Tibial nerve (tissue), 4 donors: ENCODE measurements at regions not wholly inside any gene's neighbourhood (a gene's known extent, or its start where the extent isn't known, plus 50 kb on each side); places are given as distances from the start of the nearest gene placed in this dataset.

Experiments used
- DNase-seq, 2 donors: peaks; one replicate each; pipeline ENCODE4 v3.0.0-alpha.2; 2019; ENCODE audit warnings: low spot score in 2 of 2
- H3K27ac ChIP-seq, 4 donors: fragments of 200-600 bp; sonication (generic) in 3 of 4; one replicate each; pipeline ENCODE4 v1.5.1; 2017 to 2019; ENCODE audit warnings: mild to moderate bottlenecking in 1 of 4
- H3K27me3 ChIP-seq, 2 donors: fragments of 200-600 bp; sonication (generic) in 1 of 2; one replicate each; pipeline versions ENCODE4 v1.5.1 to v1.6.0; 2017 to 2019
- H3K36me3 ChIP-seq, 3 donors: fragments of 200-600 bp; sonication (generic); one replicate each; pipeline ENCODE4 v1.5.1; 2018 to 2019
- H3K4me1 ChIP-seq, 4 donors: fragments of 200-600 bp; sonication (generic) in 3 of 4; one replicate each; pipeline ENCODE4 v1.5.1; 2017 to 2019
- H3K4me3 ChIP-seq, 4 donors: fragments of 200-600 bp; sonication (generic) in 3 of 4; one replicate each; pipeline ENCODE4 v1.5.1; 2017 to 2019; ENCODE audit warnings: mild to moderate bottlenecking in 1 of 4, moderate library complexity in 1 of 4
- H3K9me3 ChIP-seq, 4 donors: fragments of 200-600 bp; sonication (generic) in 3 of 4; one replicate each; pipeline ENCODE4 v1.5.1; 2017 to 2019
- EP300 ChIP-seq, 2 donors: sonication (generic); formaldehyde crosslinking; IDR thresholded peaks; one replicate each; pipeline ENCODE4 v1.6.1; 2017; ENCODE audit warnings: antibody characterized with exemption in 2 of 2, mild to moderate bottlenecking in 1 of 2
- POLR2A ChIP-seq, 2 donors: fragments of 450-650 bp; IDR thresholded peaks; one replicate each; pipeline ENCODE4 v1.6.1; 2017; ENCODE audit warnings: antibody characterized with exemption in 2 of 2, mild to moderate bottlenecking in 2 of 2, moderate library complexity in 2 of 2
- WGBS, 2 donors: methylation state at CpG; one replicate each; pipeline ENCODE4 v1.1.5; 2018; 5-methylcytosine and 5-hydroxymethylcytosine counted together
- TF ChIP-seq, protein P1 (sequence below), 5 experiments: fragments of 200-600 bp in 3 of 5; fragments of 450-650 bp in 2 of 5; sonication (generic) in 3 of 5; IDR thresholded peaks; one replicate each; pipeline ENCODE4 v1.5.1; 2016 to 2019; ENCODE audit warnings: antibody characterized with exemption in 5 of 5, mild to moderate bottlenecking in 3 of 5, moderate library complexity in 2 of 5

DNA sequence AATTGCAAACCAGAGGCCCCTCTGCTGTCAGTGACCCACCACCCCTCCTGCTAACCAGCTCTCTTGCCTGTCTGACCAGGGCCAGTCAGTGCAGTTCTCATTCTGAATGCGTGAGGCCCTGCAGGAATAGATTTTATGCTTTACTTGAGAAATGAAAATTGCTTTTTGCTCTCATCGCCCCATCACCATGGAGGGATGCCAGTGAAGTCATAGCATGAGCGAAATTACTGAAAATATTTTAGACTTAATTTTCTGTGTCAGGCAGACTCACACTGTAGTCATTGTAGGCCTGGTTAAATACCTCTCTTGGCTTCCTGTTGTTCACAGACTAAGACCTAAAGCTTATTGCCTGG is 490.5 kb upstream of the CDH5 start:
- Histone ChIP-seq H3K4me3 (no peak overlapping the region), H3K9me3 (no peaks in the 10 kb centered on the region), H3K27me3 (no peaks in the 10 kb centered on the region), H3K4me1 (peaks cover 0 to 10% (median 0%) of the 10 kb centered on the region in 4 donors), H3K36me3 (no peaks in the 10 kb centered on the region), H3K27ac (no peak overlapping the region)
- TF ChIP-seq, protein P1, sequence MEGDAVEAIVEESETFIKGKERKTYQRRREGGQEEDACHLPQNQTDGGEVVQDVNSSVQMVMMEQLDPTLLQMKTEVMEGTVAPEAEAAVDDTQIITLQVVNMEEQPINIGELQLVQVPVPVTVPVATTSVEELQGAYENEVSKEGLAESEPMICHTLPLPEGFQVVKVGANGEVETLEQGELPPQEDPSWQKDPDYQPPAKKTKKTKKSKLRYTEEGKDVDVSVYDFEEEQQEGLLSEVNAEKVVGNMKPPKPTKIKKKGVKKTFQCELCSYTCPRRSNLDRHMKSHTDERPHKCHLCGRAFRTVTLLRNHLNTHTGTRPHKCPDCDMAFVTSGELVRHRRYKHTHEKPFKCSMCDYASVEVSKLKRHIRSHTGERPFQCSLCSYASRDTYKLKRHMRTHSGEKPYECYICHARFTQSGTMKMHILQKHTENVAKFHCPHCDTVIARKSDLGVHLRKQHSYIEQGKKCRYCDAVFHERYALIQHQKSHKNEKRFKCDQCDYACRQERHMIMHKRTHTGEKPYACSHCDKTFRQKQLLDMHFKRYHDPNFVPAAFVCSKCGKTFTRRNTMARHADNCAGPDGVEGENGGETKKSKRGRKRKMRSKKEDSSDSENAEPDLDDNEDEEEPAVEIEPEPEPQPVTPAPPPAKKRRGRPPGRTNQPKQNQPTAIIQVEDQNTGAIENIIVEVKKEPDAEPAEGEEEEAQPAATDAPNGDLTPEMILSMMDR (IDR thresholded peaks at IDR 0.05), result no peak
- TF ChIP-seq EP300 (IDR thresholded peaks at IDR 0.05) (no peak), POLR2A (IDR thresholded peaks at IDR 0.05) (no peak)
- 55 to 74% methylated on average over 3 of the region's 3 CpGs for WGBS, 2 donors
- DNase-seq, result no peak

DNA sequence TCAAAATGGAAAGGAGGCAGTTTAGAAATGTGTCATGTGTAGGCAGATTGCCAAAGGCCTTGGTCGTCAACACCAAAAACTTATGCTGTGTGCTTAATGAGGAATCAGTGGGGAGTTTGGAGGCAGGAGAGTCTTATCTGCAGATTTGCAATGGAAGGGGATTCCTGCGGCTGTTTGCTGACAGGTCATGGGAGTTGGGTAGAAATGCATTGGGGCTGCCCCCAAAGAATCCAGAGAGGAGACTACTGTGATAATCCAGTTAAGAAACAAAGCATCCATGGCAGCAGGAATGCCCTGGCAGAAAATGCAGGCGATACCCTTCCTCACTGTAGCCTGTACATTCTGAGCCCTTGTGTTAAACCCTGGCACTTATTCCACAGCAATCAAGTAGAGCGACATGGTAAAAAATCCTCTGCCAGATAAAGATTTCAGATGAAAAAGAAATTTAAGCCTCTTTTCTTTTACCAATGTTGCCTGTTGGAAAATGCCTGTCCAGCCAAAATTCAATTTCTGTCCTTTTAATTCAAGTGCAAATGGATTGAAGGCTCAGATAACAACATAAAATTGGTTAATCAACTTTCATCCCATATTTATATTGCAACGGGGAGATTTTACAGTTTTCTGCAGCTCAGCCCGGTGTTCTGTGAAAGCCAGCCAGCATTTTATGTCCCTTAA is 491.0 kb upstream of the CDH5 start:
- Histone ChIP-seq H3K9me3 (no peaks in the 10 kb centered on the region), H3K4me3 (no peak overlapping the region), H3K27ac (no peak overlapping the region), H3K36me3 (no peaks in the 10 kb centered on the region), H3K27me3 (no peaks in the 10 kb centered on the region), H3K4me1 (peaks cover 0 to 10% (median 0%) of the 10 kb centered on the region in 4 donors)
- 59 to 69% methylated on average over 6 of the region's 6 CpGs for WGBS, 2 donors
- no peak for DNase-seq
- TF ChIP-seq POLR2A (IDR thresholded peaks at IDR 0.05) (no peak), EP300 (IDR thresholded peaks at IDR 0.05) (no peak)
- TF ChIP-seq, protein P1 (IDR thresholded peaks at IDR 0.05), result no peak

DNA sequence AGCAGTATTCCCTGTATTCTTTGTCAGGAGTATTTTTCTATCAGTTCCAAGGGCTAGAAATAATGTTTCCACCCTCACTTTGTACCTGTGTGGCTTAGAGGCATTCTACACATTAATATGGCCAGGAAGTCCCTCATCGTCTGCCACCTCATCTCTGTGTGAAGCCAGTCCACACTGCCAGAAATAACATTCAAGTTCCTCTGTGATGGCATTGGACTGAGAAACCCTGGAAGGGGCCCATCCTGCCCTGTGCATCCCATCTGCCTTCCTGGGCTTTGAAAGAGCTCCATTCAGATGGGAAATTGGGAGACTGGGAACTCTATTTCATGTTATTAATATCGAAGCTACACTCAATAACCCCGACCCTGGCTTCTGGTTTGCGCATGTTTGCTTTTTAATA is 497.2 kb upstream of the CDH5 start:
- WGBS, 2 donors, result 65 to 69% methylated on average over 4 of the region's 4 CpGs

DNA sequence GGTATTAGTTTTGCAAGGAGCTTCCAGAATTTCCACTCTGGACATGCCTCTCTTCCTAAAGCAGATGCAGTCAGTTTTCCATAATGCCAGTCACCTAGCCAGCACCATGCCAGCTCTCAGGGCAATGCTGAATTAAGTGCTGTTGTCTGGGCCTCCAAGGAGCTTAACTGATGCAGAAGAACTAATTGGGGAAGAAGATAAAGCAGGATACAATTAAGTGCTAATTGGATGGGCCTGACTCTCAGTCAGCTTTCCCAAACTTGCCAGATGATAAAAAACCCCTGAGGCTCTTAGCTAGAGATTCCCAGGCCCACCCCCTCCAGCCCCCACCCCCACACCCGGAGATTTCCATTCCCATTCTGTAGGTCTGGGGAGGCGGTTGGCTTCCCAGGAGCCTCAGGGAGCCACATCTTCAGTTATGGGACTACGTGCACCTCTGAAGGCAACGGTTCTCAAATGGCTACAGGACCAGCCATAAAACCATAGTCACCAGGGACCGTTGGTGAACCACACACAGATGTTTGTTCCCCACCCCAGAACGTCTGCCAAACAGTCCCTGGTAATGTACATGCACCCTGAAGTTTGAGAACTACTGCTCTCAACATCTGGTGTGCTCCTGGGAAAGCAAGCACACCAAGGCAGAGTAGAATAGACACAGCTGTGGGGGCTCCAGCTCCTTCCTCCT is 499.1 kb upstream of the CDH5 start:
- no peak for DNase-seq
- H3K4me1 ChIP-seq, result no peaks in the 10 kb centered on the region
- no peaks in the 10 kb centered on the region for H3K36me3 ChIP-seq
- no peaks in the 10 kb centered on the region for H3K27me3 ChIP-seq
- 55 to 57% methylated on average over 2 to 6 of the region's 6 CpGs for WGBS, 2 donors
- no peak overlapping the region for H3K4me3 ChIP-seq
- no peak overlapping the region for H3K27ac ChIP-seq
- peaks cover 0 to 7% (median 0%) of the 10 kb centered on the region in 4 donors for H3K9me3 ChIP-seq
- no peak for TF ChIP-seq EP300 (IDR thresholded peaks at IDR 0.05)
- TF ChIP-seq POLR2A (IDR thresholded peaks at IDR 0.05), result no peak
- TF ChIP-seq, protein P1 (IDR thresholded peaks at IDR 0.05), result no peak

More for the DNA sequence above, 497.2 kb upstream of the CDH5 start:
- no peak overlapping the region for H3K27ac ChIP-seq
- TF ChIP-seq, protein P1 (IDR thresholded peaks at IDR 0.05), result no peak
- no peak for TF ChIP-seq EP300 (IDR thresholded peaks at IDR 0.05)
- peaks cover 0 to 4% (median 0%) of the 10 kb centered on the region in 4 donors for H3K9me3 ChIP-seq
- no peak overlapping the region for H3K4me3 ChIP-seq
- H3K36me3 ChIP-seq, result no peaks in the 10 kb centered on the region
- no peak for DNase-seq
- no peaks in the 10 kb centered on the region for H3K4me1 ChIP-seq
- no peaks in the 10 kb centered on the region for H3K27me3 ChIP-seq

DNA sequence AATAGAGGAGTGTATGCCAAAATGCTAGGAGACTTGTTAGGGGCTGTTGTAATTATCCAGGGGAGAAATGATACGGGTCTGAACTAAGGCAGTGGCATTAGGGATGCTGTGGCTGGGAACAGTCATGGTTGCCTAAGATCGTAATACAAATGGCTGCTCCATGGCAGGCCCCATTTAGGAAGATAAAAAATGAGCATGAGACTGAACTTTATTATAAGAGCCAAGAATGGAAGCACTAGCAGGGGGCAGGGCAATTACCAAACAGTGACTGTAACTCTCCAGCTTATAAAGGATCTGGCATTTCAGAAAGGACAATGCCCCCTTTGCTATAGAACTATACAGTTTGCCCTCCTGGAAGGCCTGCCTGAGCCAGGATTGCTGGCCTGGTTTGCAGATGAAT is 503.3 kb upstream of the CDH5 start:
- Histone ChIP-seq H3K27ac (no peak overlapping the region), H3K9me3 (peaks cover 0 to 7% (median 0%) of the 10 kb centered on the region in 4 donors), H3K4me3 (no peak overlapping the region), H3K4me1 (no peaks in the 10 kb centered on the region), H3K36me3 (no peaks in the 10 kb centered on the region), H3K27me3 (no peaks in the 10 kb centered on the region)
- TF ChIP-seq, protein P1 (IDR thresholded peaks at IDR 0.05), result no peak
- TF ChIP-seq POLR2A (IDR thresholded peaks at IDR 0.05), result no peak
- TF ChIP-seq EP300 (IDR thresholded peaks at IDR 0.05), result no peak
- WGBS, 2 donors, result 67 to 71% methylated on average over 2 of the region's 2 CpGs
- no peak for DNase-seq
